ENCODE measurements at regions not wholly inside any gene's neighbourhood (a gene's known extent, or its start where the extent isn't known, plus 50 kb on each side); places are given as distances from the start of the nearest gene placed in this dataset.

DNA sequence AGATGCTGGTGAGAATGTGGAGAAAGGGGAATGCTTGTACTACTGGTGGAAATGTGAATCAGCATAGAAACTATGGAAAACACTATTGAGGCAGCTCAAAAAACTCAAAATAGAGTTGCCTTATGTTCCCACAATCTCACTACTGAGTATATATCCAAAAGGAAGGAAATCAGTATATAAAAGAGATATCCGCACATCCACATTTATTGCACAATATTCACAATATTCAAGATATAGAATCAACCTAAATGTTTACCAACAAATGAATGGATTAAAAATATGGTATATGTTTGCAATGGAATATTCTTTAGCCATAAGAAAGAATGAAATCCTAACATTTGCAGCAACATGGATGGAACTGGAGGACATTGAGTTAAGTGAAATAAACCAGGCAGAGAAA lies 686.8 kb downstream of the OTOL1 start:
- no peaks in the 10 kb centered on the region for H3K4me1 ChIP-seq (ENCODE audit: control insufficient read depth, insufficient read depth, low read length)
- no peaks in the 10 kb centered on the region for H3K36me3 ChIP-seq (ENCODE audit: control insufficient read depth, insufficient read depth, low read length)
- no peak overlapping the region for H3K4me3 ChIP-seq (ENCODE audit: low read depth, low read length)
- peaks cover 5% of the 10 kb centered on the region; the same call in 1 of the 2 replicates for H3K9me3 ChIP-seq (ENCODE audit: control insufficient read depth, insufficient read depth, low read depth, low read length)
- H3K27ac ChIP-seq (ENCODE audit: low read depth, low read length), result no peak overlapping the region
- no peaks in the 10 kb centered on the region for H3K27me3 ChIP-seq (ENCODE audit: control insufficient read depth, insufficient read depth, low read length)
- no peak overlapping the region for H3K9ac ChIP-seq (ENCODE audit: low read length)

DNA sequence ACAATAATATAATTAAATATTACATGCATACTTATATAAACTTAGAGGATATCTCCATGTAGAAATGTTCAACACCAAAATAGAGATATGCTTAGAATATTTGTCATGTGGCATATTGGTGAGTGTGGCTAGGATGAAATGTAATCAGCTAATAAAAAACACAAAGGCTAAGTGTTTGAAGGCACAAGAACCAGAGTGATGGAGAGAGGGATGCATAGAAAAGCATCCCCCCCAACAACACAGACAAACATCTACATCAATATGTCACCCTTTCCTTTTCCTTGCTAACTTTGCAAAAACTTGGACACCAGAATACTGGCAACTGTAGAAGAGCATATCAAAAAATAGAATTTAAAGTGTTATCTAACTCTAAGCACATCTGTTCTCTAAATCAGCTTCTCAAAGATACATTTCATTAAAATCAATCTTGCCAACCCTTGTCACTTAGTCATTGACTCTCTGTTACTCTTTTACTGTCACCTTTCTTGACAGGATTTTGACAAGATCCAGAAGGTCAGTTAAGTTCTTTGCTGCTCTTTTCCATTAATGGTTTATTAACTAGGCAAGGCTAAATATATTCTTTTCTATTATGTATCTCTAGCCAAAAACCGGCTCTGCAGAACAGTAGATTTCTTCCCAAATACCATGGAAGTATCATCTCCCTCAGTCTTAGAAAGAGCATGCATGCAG lies 695.9 kb downstream of the OTOL1 start:
- Histone ChIP-seq H3K36me3 (ENCODE audit: control insufficient read depth, insufficient read depth, low read length) (no peaks in the 10 kb centered on the region), H3K9ac (ENCODE audit: low read length) (no peak overlapping the region), H3K9me3 (ENCODE audit: control insufficient read depth, insufficient read depth, low read depth, low read length) (peaks cover 16% of the 10 kb centered on the region), H3K4me1 (ENCODE audit: control insufficient read depth, insufficient read depth, low read length) (peaks cover 5% of the 10 kb centered on the region; the same call in 1 of the 2 replicates), H3K27me3 (ENCODE audit: control insufficient read depth, insufficient read depth, low read length) (no peaks in the 10 kb centered on the region), H3K27ac (ENCODE audit: low read depth, low read length) (no peak overlapping the region), H3K4me3 (ENCODE audit: low read depth, low read length) (no peak overlapping the region)

DNA sequence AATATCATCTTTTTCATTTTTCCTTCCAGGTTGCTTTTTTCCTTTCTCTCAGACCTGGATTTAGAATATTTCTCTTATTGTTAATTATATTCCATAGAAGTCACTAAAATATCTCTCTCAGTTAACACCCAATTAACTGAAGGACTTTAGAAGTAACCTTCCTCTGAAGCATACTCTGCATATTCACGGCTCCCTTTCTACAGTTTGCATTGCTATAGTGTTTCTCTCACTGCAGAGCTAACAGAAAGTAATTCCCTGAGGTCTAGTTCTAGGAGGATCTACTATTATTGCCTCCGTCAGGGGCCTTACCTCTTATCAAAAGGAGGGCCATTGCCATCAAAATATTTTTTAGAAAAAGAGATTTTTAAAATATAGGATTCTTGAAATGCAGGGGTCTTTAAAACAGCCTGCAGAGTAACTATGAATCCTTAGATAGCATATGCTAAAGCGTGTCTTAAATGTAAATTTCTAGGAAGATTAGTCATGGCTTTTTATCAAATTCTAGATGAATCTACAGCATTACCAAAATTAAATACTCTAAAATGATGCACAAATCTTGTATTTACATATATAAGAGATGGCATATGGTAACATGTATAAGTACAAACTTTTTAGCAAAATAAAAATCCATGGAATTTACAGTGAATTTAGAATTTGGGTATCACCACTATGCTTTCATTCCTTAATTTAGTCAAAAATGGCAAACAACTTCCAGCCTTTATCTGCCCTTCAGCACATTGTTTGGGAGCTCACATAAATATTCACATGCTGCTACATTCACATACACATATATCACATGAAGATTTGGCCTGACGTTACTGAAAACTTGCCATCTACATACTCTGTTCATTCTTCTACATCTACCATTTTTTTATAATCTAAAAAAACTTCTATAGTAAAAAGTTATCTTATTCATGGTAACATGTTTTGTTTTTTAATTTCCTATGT lies 696.8 kb downstream of the OTOL1 start:
- H3K27ac ChIP-seq (ENCODE audit: low read depth, low read length), result no peak overlapping the region

DNA sequence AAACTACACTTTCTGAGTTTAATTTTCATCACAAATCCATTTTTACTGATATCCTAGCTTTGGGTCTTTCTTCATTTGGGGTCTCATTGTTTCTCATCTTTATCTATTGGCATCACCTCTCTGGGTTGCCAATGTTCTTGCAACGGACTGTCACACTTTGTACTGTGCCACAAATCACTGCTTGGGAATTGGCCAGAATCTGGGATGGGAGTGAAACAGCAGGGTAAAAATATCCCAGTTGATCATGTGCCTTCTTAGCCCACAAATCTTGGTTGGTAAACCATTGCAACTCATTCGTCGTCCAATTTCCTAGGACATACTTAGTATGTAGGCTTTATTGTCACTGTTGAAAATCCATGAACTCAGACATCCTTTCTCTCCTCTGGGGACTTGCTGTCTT lies 698.5 kb downstream of the OTOL1 start:
- H3K27ac ChIP-seq (ENCODE audit: low read depth, low read length), result no peak overlapping the region
- H3K4me3 ChIP-seq (ENCODE audit: low read depth, low read length), result no peak overlapping the region
- no peaks in the 10 kb centered on the region for H3K36me3 ChIP-seq (ENCODE audit: control insufficient read depth, insufficient read depth, low read length)
- H3K9me3 ChIP-seq (ENCODE audit: control insufficient read depth, insufficient read depth, low read depth, low read length), result peaks cover 16% of the 10 kb centered on the region
- no peak overlapping the region for H3K9ac ChIP-seq (ENCODE audit: low read length)
- peaks cover 5% of the 10 kb centered on the region; the same call in 1 of the 2 replicates for H3K4me1 ChIP-seq (ENCODE audit: control insufficient read depth, insufficient read depth, low read length)
- no peaks in the 10 kb centered on the region for H3K27me3 ChIP-seq (ENCODE audit: control insufficient read depth, insufficient read depth, low read length)

More for the DNA sequence above, 696.8 kb downstream of the OTOL1 start:
- no peaks in the 10 kb centered on the region for H3K27me3 ChIP-seq (ENCODE audit: control insufficient read depth, insufficient read depth, low read length)
- H3K4me3 ChIP-seq (ENCODE audit: low read depth, low read length), result no peak overlapping the region
- H3K36me3 ChIP-seq (ENCODE audit: control insufficient read depth, insufficient read depth, low read length), result no peaks in the 10 kb centered on the region
- H3K9me3 ChIP-seq (ENCODE audit: control insufficient read depth, insufficient read depth, low read depth, low read length), result peaks cover 16% of the 10 kb centered on the region
- H3K4me1 ChIP-seq (ENCODE audit: control insufficient read depth, insufficient read depth, low read length), result peaks cover 5% of the 10 kb centered on the region; the same call in 1 of the 2 replicates
- no peak overlapping the region for H3K9ac ChIP-seq (ENCODE audit: low read length)

DNA sequence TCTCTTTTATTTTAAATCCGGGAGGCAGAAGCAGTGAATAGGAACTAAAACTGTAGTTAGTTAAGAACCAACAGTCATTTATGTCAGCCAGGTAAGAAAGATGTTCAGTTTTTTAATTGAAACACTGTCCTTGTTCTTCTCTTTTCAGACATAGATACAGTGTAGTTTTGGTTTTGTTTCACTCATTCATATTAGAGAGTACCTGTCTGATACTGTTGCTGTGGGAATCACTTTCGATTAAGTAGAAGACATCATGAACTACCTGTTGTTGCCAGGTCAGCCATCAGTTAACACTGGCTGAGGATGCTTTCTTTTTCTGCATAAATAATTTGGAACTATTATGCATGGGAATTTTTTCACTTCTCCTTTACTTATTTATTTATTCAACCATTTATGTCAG lies 700.4 kb downstream of the OTOL1 start:
- Histone ChIP-seq H3K27ac (ENCODE audit: low read depth, low read length) (no peak overlapping the region), H3K4me3 (ENCODE audit: low read depth, low read length) (no peak overlapping the region), H3K9me3 (ENCODE audit: control insufficient read depth, insufficient read depth, low read depth, low read length) (no peaks in the 10 kb centered on the region), H3K36me3 (ENCODE audit: control insufficient read depth, insufficient read depth, low read length) (no peaks in the 10 kb centered on the region), H3K27me3 (ENCODE audit: control insufficient read depth, insufficient read depth, low read length) (no peaks in the 10 kb centered on the region), H3K9ac (ENCODE audit: low read length) (no peak overlapping the region), H3K4me1 (ENCODE audit: control insufficient read depth, insufficient read depth, low read length) (peaks cover 11% of the 10 kb centered on the region; the same call in 1 of the 2 replicates)

DNA sequence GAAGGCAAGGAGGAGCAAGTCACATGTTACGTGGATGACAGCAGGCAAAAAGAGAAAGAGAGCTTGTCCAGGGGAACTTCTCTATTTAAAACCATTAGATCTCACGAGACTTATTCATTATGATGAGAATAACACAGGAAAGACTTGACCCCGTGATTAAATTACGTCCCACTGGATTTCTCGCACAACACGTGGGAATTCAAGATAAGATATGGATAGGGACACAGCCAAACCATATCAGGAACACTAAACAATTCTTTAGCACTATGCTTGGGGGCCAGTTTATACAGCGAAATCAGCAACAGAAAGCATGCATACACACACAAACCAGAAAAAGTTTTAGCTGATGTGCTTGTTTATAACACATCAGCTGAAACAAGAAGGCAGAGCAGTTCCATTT lies 704.2 kb downstream of the OTOL1 start:
- Histone ChIP-seq H3K9ac (ENCODE audit: low read length) (no peak overlapping the region), H3K4me3 (ENCODE audit: low read depth, low read length) (no peak overlapping the region), H3K9me3 (ENCODE audit: control insufficient read depth, insufficient read depth, low read depth, low read length) (no peaks in the 10 kb centered on the region), H3K36me3 (ENCODE audit: control insufficient read depth, insufficient read depth, low read length) (no peaks in the 10 kb centered on the region), H3K27ac (ENCODE audit: low read depth, low read length) (no peak overlapping the region), H3K4me1 (ENCODE audit: control insufficient read depth, insufficient read depth, low read length) (0 out of 2 replicates have a peak, but pooled peaks cover 5% of the 10 kb centered on the region), H3K27me3 (ENCODE audit: control insufficient read depth, insufficient read depth, low read length) (no peaks in the 10 kb centered on the region)

DNA sequence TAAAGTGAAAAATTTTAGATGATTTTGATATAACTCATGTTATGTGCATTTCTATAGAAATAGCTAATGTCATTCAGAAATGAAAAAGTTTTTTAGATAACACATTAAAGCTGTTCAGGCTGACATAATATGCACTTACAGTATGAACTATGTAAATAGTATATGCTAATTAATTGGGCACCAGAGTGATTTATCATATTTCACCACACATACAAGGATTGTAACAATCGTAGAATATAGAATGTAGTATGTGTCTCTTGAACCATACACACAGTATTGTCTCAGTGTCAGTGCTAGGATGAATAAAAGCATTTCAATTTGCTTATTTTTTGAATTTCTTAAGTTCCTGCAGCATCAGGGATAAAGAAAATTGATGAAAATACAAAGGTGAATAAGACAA lies 710.0 kb downstream of the OTOL1 start:
- Histone ChIP-seq H3K27ac (ENCODE audit: low read depth, low read length) (no peak overlapping the region), H3K27me3 (ENCODE audit: control insufficient read depth, insufficient read depth, low read length) (no peaks in the 10 kb centered on the region), H3K36me3 (ENCODE audit: control insufficient read depth, insufficient read depth, low read length) (no peaks in the 10 kb centered on the region), H3K4me3 (ENCODE audit: low read depth, low read length) (no peak overlapping the region), H3K9ac (ENCODE audit: low read length) (no peak overlapping the region), H3K9me3 (ENCODE audit: control insufficient read depth, insufficient read depth, low read depth, low read length) (no peaks in the 10 kb centered on the region), H3K4me1 (ENCODE audit: control insufficient read depth, insufficient read depth, low read length) (no peaks in the 10 kb centered on the region)

DNA sequence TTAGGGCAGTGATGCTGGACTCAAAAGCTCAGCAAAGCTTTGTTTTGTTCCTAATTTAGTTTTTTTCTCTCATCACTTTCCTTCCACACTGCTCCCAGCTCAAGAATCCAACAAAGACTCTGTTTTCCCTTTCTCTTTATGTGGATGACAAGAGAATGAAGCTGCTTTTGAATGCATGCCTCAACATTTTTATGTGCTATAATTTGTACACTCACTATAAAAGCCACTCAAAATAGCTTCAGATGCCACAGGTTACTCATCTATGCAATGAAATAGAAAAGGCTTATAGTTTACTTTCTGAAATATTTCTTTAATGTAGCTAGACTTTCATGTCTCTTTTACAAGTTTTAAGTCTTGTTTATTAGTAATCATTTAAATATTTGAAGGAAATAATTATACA lies 714.9 kb downstream of the OTOL1 start:
- no peaks in the 10 kb centered on the region for H3K27me3 ChIP-seq (ENCODE audit: control insufficient read depth, insufficient read depth, low read length)
- no peak overlapping the region for H3K9ac ChIP-seq (ENCODE audit: low read length)
- H3K36me3 ChIP-seq (ENCODE audit: control insufficient read depth, insufficient read depth, low read length), result no peaks in the 10 kb centered on the region
- no peaks in the 10 kb centered on the region for H3K9me3 ChIP-seq (ENCODE audit: control insufficient read depth, insufficient read depth, low read depth, low read length)
- H3K4me1 ChIP-seq (ENCODE audit: control insufficient read depth, insufficient read depth, low read length), result no peaks in the 10 kb centered on the region
- no peak overlapping the region for H3K4me3 ChIP-seq (ENCODE audit: low read depth, low read length)
- H3K27ac ChIP-seq (ENCODE audit: low read depth, low read length), result no peak overlapping the region

DNA sequence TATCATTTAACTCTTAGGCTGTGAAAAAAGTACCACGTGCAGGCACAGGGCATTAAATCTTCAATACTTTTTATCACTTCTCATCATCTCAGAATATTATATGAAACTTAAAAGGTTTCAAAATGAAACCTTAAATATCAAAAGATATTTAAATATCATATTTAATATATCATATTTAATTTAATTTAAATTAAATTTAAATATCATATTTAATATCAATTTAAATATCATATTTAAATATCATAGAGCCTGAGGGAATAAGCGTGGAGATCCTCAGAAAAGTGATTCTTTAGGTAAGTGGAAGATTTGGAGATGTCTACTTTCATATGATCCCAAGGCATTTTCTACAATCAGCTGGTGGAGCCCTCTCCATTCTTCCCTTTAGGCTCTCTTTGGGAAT lies 716.6 kb downstream of the OTOL1 start:
- H3K27ac ChIP-seq (ENCODE audit: low read depth, low read length), result no peak overlapping the region
- H3K4me1 ChIP-seq (ENCODE audit: control insufficient read depth, insufficient read depth, low read length), result no peaks in the 10 kb centered on the region
- H3K36me3 ChIP-seq (ENCODE audit: control insufficient read depth, insufficient read depth, low read length), result no peaks in the 10 kb centered on the region
- H3K4me3 ChIP-seq (ENCODE audit: low read depth, low read length), result no peak overlapping the region
- H3K9me3 ChIP-seq (ENCODE audit: control insufficient read depth, insufficient read depth, low read depth, low read length), result no peaks in the 10 kb centered on the region
- H3K9ac ChIP-seq (ENCODE audit: low read length), result no peak overlapping the region
- no peaks in the 10 kb centered on the region for H3K27me3 ChIP-seq (ENCODE audit: control insufficient read depth, insufficient read depth, low read length)

DNA sequence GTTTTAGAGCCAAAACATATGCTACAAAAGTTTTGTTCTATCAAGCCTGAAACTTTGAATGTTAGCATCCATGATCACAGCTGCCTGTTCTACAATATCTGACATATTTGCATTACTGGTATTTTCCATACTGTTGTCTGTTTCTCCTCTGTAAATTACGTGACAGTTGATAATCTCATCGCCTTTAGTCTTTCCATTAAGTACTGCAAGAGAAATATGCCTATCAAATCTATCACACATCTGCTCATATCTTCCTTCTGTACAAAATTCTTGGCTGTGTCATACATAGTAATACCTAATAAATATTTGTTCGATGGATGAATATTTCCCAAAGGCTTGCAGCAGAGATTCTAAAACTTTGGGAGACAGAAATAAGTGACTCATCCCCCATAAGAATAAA lies 717.3 kb downstream of the OTOL1 start:
- Histone ChIP-seq H3K27me3 (ENCODE audit: control insufficient read depth, insufficient read depth, low read length) (no peaks in the 10 kb centered on the region), H3K4me1 (ENCODE audit: control insufficient read depth, insufficient read depth, low read length) (no peaks in the 10 kb centered on the region), H3K36me3 (ENCODE audit: control insufficient read depth, insufficient read depth, low read length) (no peaks in the 10 kb centered on the region), H3K4me3 (ENCODE audit: low read depth, low read length) (no peak overlapping the region), H3K9me3 (ENCODE audit: control insufficient read depth, insufficient read depth, low read depth, low read length) (no peaks in the 10 kb centered on the region), H3K27ac (ENCODE audit: low read depth, low read length) (no peak overlapping the region), H3K9ac (ENCODE audit: low read length) (no peak overlapping the region)

DNA sequence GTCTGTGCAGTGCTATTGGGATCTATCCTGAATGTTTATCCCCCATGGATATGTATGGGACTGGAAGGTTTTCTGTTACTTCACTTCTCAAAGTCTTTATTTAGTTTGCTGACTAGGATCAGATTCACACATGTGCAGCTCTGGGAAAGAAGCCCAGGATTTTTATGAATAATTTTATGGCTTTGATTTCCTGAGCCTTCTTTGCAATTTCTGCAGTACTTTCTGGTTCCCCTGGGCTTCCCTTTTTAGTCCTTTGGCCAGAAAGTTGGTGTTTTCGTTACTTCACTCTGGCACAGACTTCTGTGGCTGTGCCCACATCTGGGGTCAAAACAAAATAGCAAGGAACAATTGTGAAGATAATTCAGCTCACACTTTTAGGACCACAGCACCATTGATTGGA lies 721.0 kb downstream of the OTOL1 start:
- H3K9ac ChIP-seq (ENCODE audit: low read length), result no peak overlapping the region
- H3K36me3 ChIP-seq (ENCODE audit: control insufficient read depth, insufficient read depth, low read length), result no peaks in the 10 kb centered on the region
- no peaks in the 10 kb centered on the region for H3K27me3 ChIP-seq (ENCODE audit: control insufficient read depth, insufficient read depth, low read length)
- H3K27ac ChIP-seq (ENCODE audit: low read depth, low read length), result no peak overlapping the region
- no peaks in the 10 kb centered on the region for H3K4me1 ChIP-seq (ENCODE audit: control insufficient read depth, insufficient read depth, low read length)
- H3K4me3 ChIP-seq (ENCODE audit: low read depth, low read length), result no peak overlapping the region
- H3K9me3 ChIP-seq (ENCODE audit: control insufficient read depth, insufficient read depth, low read depth, low read length), result no peaks in the 10 kb centered on the region
